ENCODE measurements at regions not wholly inside any gene's neighbourhood (a gene's known extent, or its start where the extent isn't known, plus 50 kb on each side); places are given as distances from the start of the nearest gene placed in this dataset.

- H3K4me3 ChIP-seq (ENCODE audit: low read depth, low read length), result no peak overlapping the region
- no peak for TF ChIP-seq CTCF (IDR thresholded peaks at IDR 0.05; ENCODE audit: insufficient read depth, low read depth, low read length)
- DNase-seq (ENCODE audit: low read depth), result no peak
These were observed 511.0 kb upstream of the TLE4 start for GRCh38 chr9:79060766-79061165.

GRCh38 chr9:79061752-79062616 lies 509.8 kb upstream of the TLE4 start:
- DNase-seq (ENCODE audit: low read depth), result peak; percentile 54
- no peak for TF ChIP-seq CTCF (IDR thresholded peaks at IDR 0.05; ENCODE audit: insufficient read depth, low read depth, low read length)
- H3K4me3 ChIP-seq (ENCODE audit: low read depth, low read length), result no peak overlapping the region

GRCh38 chr9:79073201-79073600 lies 498.6 kb upstream of the TLE4 start:
- H3K4me3 ChIP-seq (ENCODE audit: low read depth, low read length), result no peak overlapping the region
- no peak for TF ChIP-seq CTCF (IDR thresholded peaks at IDR 0.05; ENCODE audit: insufficient read depth, low read depth, low read length)
- DNase-seq (ENCODE audit: low read depth), result no peak

GRCh38 chr9:79080536-79080935 lies 491.2 kb upstream of the TLE4 start:
- no peak for TF ChIP-seq CTCF (IDR thresholded peaks at IDR 0.05; ENCODE audit: insufficient read depth, low read depth, low read length)
- no peak for DNase-seq (ENCODE audit: low read depth)
- H3K4me3 ChIP-seq (ENCODE audit: low read depth, low read length), result no peak overlapping the region

- no peak for TF ChIP-seq CTCF (IDR thresholded peaks at IDR 0.05; ENCODE audit: insufficient read depth, low read depth, low read length)
- DNase-seq (ENCODE audit: low read depth), result no peak
- no peak overlapping the region for H3K4me3 ChIP-seq (ENCODE audit: low read depth, low read length)
These were observed 488.1 kb upstream of the TLE4 start for GRCh38 chr9:79083621-79084020.

- DNase-seq (ENCODE audit: low read depth), result no peak
- no peak overlapping the region for H3K4me3 ChIP-seq (ENCODE audit: low read depth, low read length)
- no peak for TF ChIP-seq CTCF (IDR thresholded peaks at IDR 0.05; ENCODE audit: insufficient read depth, low read depth, low read length)
These were observed 484.6 kb upstream of the TLE4 start for GRCh38 chr9:79087133-79087532.

All from fibroblast of villous mesenchyme (primary cell).